GM23338 (cell line): ENCODE measurements at regions not wholly inside any gene's neighbourhood (a gene's known extent, or its start where the extent isn't known, plus 50 kb on each side); places are given as distances from the start of the nearest gene placed in this dataset.

ENCODE experiments used
- ATAC-seq: fragments of 200-7000 bp; cut with Tn5 transposase; 3 replicates; pipeline ENCODE4 v1.9.1; 2020
- DNase-seq: peaks from one replicate; pipeline ENCODE4 v3.0.0-alpha.2; 2015; ENCODE audit warnings: low spot score
- H2AFZ ChIP-seq: fragments of 200-600 bp; sonication (generic); 2 replicates; pipeline ENCODE4 v1.8.0; 2016; ENCODE audit warnings: antibody characterized with exemption, mild to moderate bottlenecking, moderate library complexity
- H3F3A ChIP-seq: fragments of 200-600 bp; sonication (generic); replicated peaks from 2 replicates; pipeline ENCODE4 v1.8.0; 2017; ENCODE audit warnings: antibody characterized with exemption, mixed run types, low read depth
- H3K27ac ChIP-seq: fragments of 200-600 bp; sonication (generic); 2 replicates; pipeline ENCODE4 v1.6.1; 2016; ENCODE audit warnings: low read depth
- H3K27me3 ChIP-seq: fragments of 200-600 bp; sonication (generic); 2 replicates; pipeline ENCODE4 v1.8.0; 2016; ENCODE audit warnings: mild to moderate bottlenecking, mixed run types, moderate library complexity; ENCODE audit not compliant: insufficient read depth
- H3K36me3 ChIP-seq: fragments of 200-600 bp; sonication (generic); 2 replicates; pipeline ENCODE4 v1.8.0; 2016; ENCODE audit warnings: mild to moderate bottlenecking; ENCODE audit not compliant: insufficient read depth
- H3K4me1 ChIP-seq: fragments of 200-600 bp; sonication (generic); 2 replicates; pipeline ENCODE4 v1.8.0; 2016; ENCODE audit warnings: mild to moderate bottlenecking, moderate library complexity; ENCODE audit not compliant: insufficient read depth
- H3K4me2 ChIP-seq: fragments of 200-600 bp; sonication (generic); 2 replicates; pipeline ENCODE4 v1.7.1; 2017; ENCODE audit warnings: mixed run types
- H3K4me3 ChIP-seq: fragments of 200-600 bp; sonication (generic); 2 replicates; pipeline ENCODE4 v1.6.1; 2016; ENCODE audit warnings: mixed run types
- H3K79me2 ChIP-seq: fragments of 200-600 bp; sonication (generic); replicated peaks from 2 replicates; pipeline ENCODE4 v1.8.0; 2017; ENCODE audit warnings: mild to moderate bottlenecking; ENCODE audit not compliant: insufficient read depth
- H3K9me2 ChIP-seq: fragments of 200-600 bp; sonication (generic); 2 replicates; pipeline ENCODE4 v1.8.0; 2017; ENCODE audit not compliant: insufficient read depth
- H4K20me1 ChIP-seq: fragments of 200-600 bp; sonication (generic); replicated peaks from 2 replicates; pipeline ENCODE4 v1.8.0; 2017; ENCODE audit warnings: mild to moderate bottlenecking; ENCODE audit not compliant: insufficient read depth
- H3K27ac Mint-ChIP-seq: 2 replicates; pipeline ENCODE4 v1.8.0; 2020; ENCODE audit warnings: inconsistent platforms, mild to moderate bottlenecking, moderate library complexity, mixed read lengths
- H3K27me3 Mint-ChIP-seq: 3 replicates; pipeline ENCODE4 v1.8.0; 2022; ENCODE audit warnings: low read depth, mild to moderate bottlenecking, moderate library complexity, mixed read lengths, inconsistent platforms; ENCODE audit not compliant: insufficient read depth, poor library complexity
- H3K36me3 Mint-ChIP-seq: 3 replicates; pipeline ENCODE4 v1.8.0; 2021; ENCODE audit warnings: low read depth, mild to moderate bottlenecking, inconsistent platforms, moderate library complexity, mixed read lengths
- H3K4me1 Mint-ChIP-seq: 3 replicates; pipeline ENCODE4 v1.8.0; 2020; ENCODE audit warnings: mild to moderate bottlenecking, inconsistent platforms, mixed read lengths
- H3K4me3 Mint-ChIP-seq: 3 replicates; pipeline ENCODE4 v1.8.0; 2021; ENCODE audit warnings: moderate library complexity, mild to moderate bottlenecking, inconsistent platforms, mixed read lengths
- H3K9me3 Mint-ChIP-seq: 3 replicates; pipeline ENCODE4 v1.8.0; 2020; ENCODE audit warnings: moderate library complexity, mild to moderate bottlenecking, inconsistent platforms, mixed read lengths
- EZH2 ChIP-seq: fragments of 200-600 bp; sonication (generic); IDR thresholded peaks from one replicate; pipeline ENCODE4 v1.8.0; 2017; ENCODE audit warnings: antibody characterized with exemption, mild to moderate bottlenecking, low read depth; ENCODE audit not compliant: unreplicated experiment
- EZH2phosphoT487 ChIP-seq: fragments of 200-600 bp; sonication (generic); IDR thresholded peaks from one replicate; pipeline ENCODE4 v1.8.1; 2018; ENCODE audit warnings: antibody characterized with exemption; ENCODE audit not compliant: unreplicated experiment
- JUNB ChIP-seq: IDR thresholded peaks from one replicate; pipeline ENCODE4 v1.6.1; 2016; ENCODE audit warnings: antibody characterized with exemption; ENCODE audit not compliant: unreplicated experiment
- NANOG ChIP-seq: IDR thresholded peaks from 2 replicates; pipeline ENCODE4 v1.6.1; 2016; ENCODE audit warnings: antibody characterized with exemption, borderline replicate concordance
- POLR2AphosphoS5 ChIP-seq: IDR thresholded peaks from 2 replicates; pipeline ENCODE4 v1.6.1; 2016; ENCODE audit warnings: antibody characterized with exemption, low read depth
- STAT1 ChIP-seq: IDR thresholded peaks from one replicate; pipeline ENCODE4 v1.6.1; 2016; ENCODE audit warnings: antibody characterized with exemption; ENCODE audit not compliant: unreplicated experiment
- ZNF114 ChIP-seq: fragments of 250-450 bp; sonication (Bioruptor Pico); IDR thresholded peaks from 2 replicates; pipeline ENCODE4 v1.5.0; 2020; ENCODE audit warnings: mild to moderate bottlenecking, moderate library complexity
- ZNF331 ChIP-seq: fragments of 250-450 bp; sonication (Bioruptor Pico); IDR thresholded peaks from 2 replicates; pipeline ENCODE4 v1.5.0; 2020; ENCODE audit warnings: low read depth, mild to moderate bottlenecking, moderate library complexity
- TF ChIP-seq, protein P1 (sequence below): IDR thresholded peaks from 2 replicates; pipeline ENCODE4 v1.6.1; 2016; ENCODE audit warnings: antibody characterized with exemption
- TF ChIP-seq, protein P2 (sequence below), 2 experiments: fragments of 200-600 bp in 1 of 2; sonication (generic) in 1 of 2; conservative IDR thresholded peaks; 2 replicates each; pipeline versions ENCODE4 v1.5.1 to v1.6.1; 2016 to 2017; ENCODE audit warnings: antibody characterized with exemption in 2 of 2, low read depth in 2 of 2, mild to moderate bottlenecking in 2 of 2, moderate library complexity in 1 of 2

DNA sequence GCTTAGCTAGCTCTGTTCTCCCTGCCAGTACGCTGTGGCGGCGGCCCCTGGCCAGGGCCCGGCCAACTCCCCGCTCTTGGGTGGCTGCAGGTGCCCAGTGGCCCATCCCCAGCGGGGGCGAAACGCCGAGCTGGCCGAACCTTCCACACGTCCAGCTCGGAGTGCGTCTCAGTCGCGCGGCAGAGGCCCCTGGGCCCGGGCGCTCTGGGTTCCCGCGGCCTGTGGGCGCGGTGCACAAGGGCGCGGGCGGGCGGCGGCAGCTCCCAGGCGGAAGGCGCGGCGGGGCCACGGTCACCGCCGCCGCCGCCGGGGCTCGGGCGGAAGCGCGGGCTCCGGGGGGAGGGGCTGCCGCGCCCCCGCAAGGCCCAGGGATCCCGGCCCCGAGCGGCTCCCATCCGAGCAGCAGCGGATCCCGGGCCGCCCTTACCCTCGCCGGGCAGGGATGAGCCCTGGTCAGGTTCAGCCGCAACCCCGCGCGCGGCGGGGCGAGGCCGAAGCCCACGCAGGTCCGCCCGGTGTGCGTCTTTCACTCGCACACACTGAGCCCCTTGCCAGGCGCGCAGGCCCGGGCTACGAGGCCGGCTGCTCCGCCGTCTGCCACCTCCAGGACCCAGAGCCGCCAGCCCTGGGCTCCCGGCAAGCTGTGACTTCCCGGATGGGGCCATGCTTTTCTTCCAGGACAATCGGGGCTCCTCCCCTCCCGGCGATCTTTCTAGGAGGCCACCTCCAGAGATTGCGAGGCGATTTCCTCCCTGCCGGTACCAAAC, 54.2 kb downstream of the CCDC54 start:
- peak; percentile 75 for TF ChIP-seq POLR2AphosphoS5
- TF ChIP-seq, protein P1, sequence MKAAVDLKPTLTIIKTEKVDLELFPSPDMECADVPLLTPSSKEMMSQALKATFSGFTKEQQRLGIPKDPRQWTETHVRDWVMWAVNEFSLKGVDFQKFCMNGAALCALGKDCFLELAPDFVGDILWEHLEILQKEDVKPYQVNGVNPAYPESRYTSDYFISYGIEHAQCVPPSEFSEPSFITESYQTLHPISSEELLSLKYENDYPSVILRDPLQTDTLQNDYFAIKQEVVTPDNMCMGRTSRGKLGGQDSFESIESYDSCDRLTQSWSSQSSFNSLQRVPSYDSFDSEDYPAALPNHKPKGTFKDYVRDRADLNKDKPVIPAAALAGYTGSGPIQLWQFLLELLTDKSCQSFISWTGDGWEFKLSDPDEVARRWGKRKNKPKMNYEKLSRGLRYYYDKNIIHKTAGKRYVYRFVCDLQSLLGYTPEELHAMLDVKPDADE, result 0 out of 2 replicates have a peak, but pooled peaks have one; percentile 51
- TF ChIP-seq, protein P2, sequence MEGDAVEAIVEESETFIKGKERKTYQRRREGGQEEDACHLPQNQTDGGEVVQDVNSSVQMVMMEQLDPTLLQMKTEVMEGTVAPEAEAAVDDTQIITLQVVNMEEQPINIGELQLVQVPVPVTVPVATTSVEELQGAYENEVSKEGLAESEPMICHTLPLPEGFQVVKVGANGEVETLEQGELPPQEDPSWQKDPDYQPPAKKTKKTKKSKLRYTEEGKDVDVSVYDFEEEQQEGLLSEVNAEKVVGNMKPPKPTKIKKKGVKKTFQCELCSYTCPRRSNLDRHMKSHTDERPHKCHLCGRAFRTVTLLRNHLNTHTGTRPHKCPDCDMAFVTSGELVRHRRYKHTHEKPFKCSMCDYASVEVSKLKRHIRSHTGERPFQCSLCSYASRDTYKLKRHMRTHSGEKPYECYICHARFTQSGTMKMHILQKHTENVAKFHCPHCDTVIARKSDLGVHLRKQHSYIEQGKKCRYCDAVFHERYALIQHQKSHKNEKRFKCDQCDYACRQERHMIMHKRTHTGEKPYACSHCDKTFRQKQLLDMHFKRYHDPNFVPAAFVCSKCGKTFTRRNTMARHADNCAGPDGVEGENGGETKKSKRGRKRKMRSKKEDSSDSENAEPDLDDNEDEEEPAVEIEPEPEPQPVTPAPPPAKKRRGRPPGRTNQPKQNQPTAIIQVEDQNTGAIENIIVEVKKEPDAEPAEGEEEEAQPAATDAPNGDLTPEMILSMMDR (conservative IDR thresholded peaks at IDR 0.05; ENCODE audit: low read depth in 2 of 2), result no peak
- TF ChIP-seq ZNF331, result no peak
- no peak for TF ChIP-seq STAT1
- no peak for TF ChIP-seq EZH2
- no peak for TF ChIP-seq NANOG
- TF ChIP-seq JUNB, result no peak
- no peak for TF ChIP-seq ZNF114 (CRISPR knock-in tag)
- TF ChIP-seq EZH2phosphoT487, result no peak
- Histone ChIP-seq H2AFZ (peak overlapping the region; percentile 83), H4K20me1 (no peaks in the 10 kb centered on the region), H3K4me2 (peak overlapping the region; percentile 80), H3K27me3 (peaks cover 34% of the 10 kb centered on the region), H3K79me2 (no peaks in the 10 kb centered on the region), H3K36me3 (no peaks in the 10 kb centered on the region), H3K4me3 (peak overlapping the region; percentile 60), H3F3A (peaks cover 2% of the 10 kb centered on the region; the same call in 1 of the 2 replicates), H3K27ac (peak overlapping the region; percentile 65), H3K9me2 (no peaks in the 10 kb centered on the region), H3K4me1 (no peaks in the 10 kb centered on the region; the same call in 1 of the 2 replicates)
- ATAC-seq, result peak; percentile 69
- Mint-ChIP-seq H3K27ac (peak overlapping the region; percentile 98), H3K4me1 (peaks cover 18% of the 10 kb centered on the region), H3K36me3 (no peaks in the 10 kb centered on the region), H3K4me3 (peak overlapping the region; percentile 92), H3K27me3 (peaks cover 21% of the 10 kb centered on the region), H3K9me3 (no peaks in the 10 kb centered on the region)
- peak; percentile 91 for DNase-seq

GRCh38 chr3:107432013-107432515, 54.8 kb downstream of the CCDC54 start:
- Histone ChIP-seq H3K4me2 (peak overlapping the region; percentile 80), H3K27ac (peak overlapping the region; percentile 65), H3K79me2 (no peaks in the 10 kb centered on the region), H2AFZ (peak overlapping the region; percentile 72; the same call in 1 of the 2 replicates), H3K4me3 (peak overlapping the region; percentile 60), H3K27me3 (peaks cover 34% of the 10 kb centered on the region), H3K9me2 (no peaks in the 10 kb centered on the region), H3F3A (peaks cover 2% of the 10 kb centered on the region; the same call in 1 of the 2 replicates), H3K4me1 (no peaks in the 10 kb centered on the region; the same call in 1 of the 2 replicates), H3K36me3 (no peaks in the 10 kb centered on the region), H4K20me1 (no peaks in the 10 kb centered on the region)
- Mint-ChIP-seq H3K27me3 (peaks cover 21% of the 10 kb centered on the region), H3K9me3 (no peaks in the 10 kb centered on the region), H3K36me3 (no peaks in the 10 kb centered on the region), H3K27ac (peak overlapping the region; percentile 98), H3K4me1 (peaks cover 18% of the 10 kb centered on the region), H3K4me3 (peak overlapping the region; percentile 92)
- TF ChIP-seq ZNF114 (CRISPR knock-in tag), result no peak
- TF ChIP-seq, protein P1, result peak; percentile 9
- peak; percentile 8; the same call in 2 of the 3 replicates for ATAC-seq
- peak; percentile 56 for DNase-seq
